Endothelial cell of umbilical vein (primary cell): ENCODE measurements at regions not wholly inside any gene's neighbourhood (a gene's known extent, or its start where the extent isn't known, plus 50 kb on each side); places are given as distances from the start of the nearest gene placed in this dataset.

ENCODE experiments used
- CTCF ChIP-seq, 2 donors: IDR thresholded peaks; 1 replicate in 1 of 2; 2 replicates in 1 of 2; pipeline ENCODE4 v1.5.1; 2011; ENCODE audit warnings: low read length in 2 of 2, mild to moderate bottlenecking in 2 of 2, moderate library complexity in 2 of 2, control low read depth in 1 of 2, inconsistent platforms in 1 of 2, low read depth in 1 of 2; ENCODE audit not compliant: insufficient read depth in 1 of 2; ENCODE audit errors: extremely low read depth in 1 of 2
- EZH2 ChIP-seq: IDR thresholded peaks from 2 replicates; pipeline ENCODE4 v1.6.1; 2012; ENCODE audit warnings: borderline replicate concordance, low read depth, mild to moderate bottlenecking, moderate library complexity, low read length, inconsistent platforms; ENCODE audit not compliant: severe bottlenecking
- FOS ChIP-seq: IDR thresholded peaks from 2 replicates; pipeline ENCODE4 v1.6.1; 2011; ENCODE audit warnings: mild to moderate bottlenecking, low read length, moderate library complexity, borderline replicate concordance; ENCODE audit not compliant: insufficient read depth
- JUN ChIP-seq: IDR thresholded peaks from 2 replicates; pipeline ENCODE4 v1.6.1; 2011; ENCODE audit warnings: borderline replicate concordance, low read depth; ENCODE audit not compliant: insufficient read length, insufficient read depth
- MAX ChIP-seq: IDR thresholded peaks from 2 replicates; pipeline ENCODE4 v1.6.1; 2011; ENCODE audit not compliant: insufficient read depth, insufficient read length
- POLR2A ChIP-seq: IDR thresholded peaks from 2 replicates; pipeline ENCODE4 v1.6.1; 2012; ENCODE audit warnings: low read depth, mild to moderate bottlenecking, control low read depth, low read length
- POLR2AphosphoS5 ChIP-seq: IDR thresholded peaks from 2 replicates; pipeline ENCODE4 v1.6.1; 2012; ENCODE audit warnings: low read depth, mild to moderate bottlenecking, control low read depth, low read length, moderate library complexity; ENCODE audit not compliant: insufficient read depth

GRCh38 chr3:158961911-158962310 lies 160.1 kb downstream of the MFSD1 start:
- no peak for TF ChIP-seq CTCF (IDR thresholded peaks at IDR 0.05; ENCODE audit: extremely low read depth in 1 of 2, insufficient read depth in 1 of 2, low read depth in 1 of 2, low read length in 2 of 2)
- no peak for TF ChIP-seq POLR2A
- TF ChIP-seq POLR2AphosphoS5 = no peak
- TF ChIP-seq MAX = no peak
- no peak for TF ChIP-seq EZH2
- no peak for TF ChIP-seq FOS
- no peak for TF ChIP-seq JUN
